ENCODE measurements at regions not wholly inside any gene's neighbourhood (a gene's known extent, or its start where the extent isn't known, plus 50 kb on each side); places are given as distances from the start of the nearest gene placed in this dataset.
"Not testable (repeated sequence)": the region's sequence is repeated elsewhere in the genome, so short reads cannot be mapped to it uniquely, and the experiment has no call there.

- no peaks in the 10 kb centered on the region for H3K9me3 ChIP-seq (ENCODE audit: control insufficient read depth in 2 of 2, low read length in 2 of 2)
- H3K9ac ChIP-seq (ENCODE audit: low read length in 2 of 2) = no peak overlapping the region
Observed at GRCh38 chr2:113823716-113824595, 65.9 kb upstream of the ACTR3 start.

GRCh38 chr2:113822087-113822815 lies 65.8 kb upstream of the SLC35F5 start:
- H3K9me3 ChIP-seq (ENCODE audit: control insufficient read depth in 2 of 2, low read length in 2 of 2) = no peaks in the 10 kb centered on the region
- peaks cover 9% of the 10 kb centered on the region for H3K4me1 ChIP-seq (ENCODE audit: control insufficient read depth, insufficient read depth, low read length)
- no peak overlapping the region for H3K9ac ChIP-seq (ENCODE audit: low read length in 2 of 2)
- no peak overlapping the region for H3K4me3 ChIP-seq (ENCODE audit: low read length in 2 of 2)
- H3K27ac ChIP-seq (ENCODE audit: low read length) = no peak overlapping the region
- H3K36me3 ChIP-seq (ENCODE audit: control insufficient read depth in 2 of 2, insufficient read depth in 2 of 2, low read length in 2 of 2) = no peaks in the 10 kb centered on the region
- no peaks in the 10 kb centered on the region for H3K27me3 ChIP-seq (ENCODE audit: control insufficient read depth in 1 of 2, insufficient read depth in 2 of 2, low read length in 2 of 2)

More at GRCh38 chr2:113823716-113824595, 65.9 kb upstream of the ACTR3 start:
- Histone ChIP-seq H3K4me3 (ENCODE audit: low read length in 2 of 2) (no peak overlapping the region), H3K27me3 (ENCODE audit: control insufficient read depth in 1 of 2, insufficient read depth in 2 of 2, low read length in 2 of 2) (no peaks in the 10 kb centered on the region), H3K4me1 (ENCODE audit: control insufficient read depth, insufficient read depth, low read length) (no peaks in the 10 kb centered on the region), H3K27ac (ENCODE audit: low read length) (no peak overlapping the region), H3K36me3 (ENCODE audit: control insufficient read depth in 2 of 2, insufficient read depth in 2 of 2, low read length in 2 of 2) (no peaks in the 10 kb centered on the region)

- Histone ChIP-seq H3K36me3 (ENCODE audit: control insufficient read depth in 2 of 2, insufficient read depth in 2 of 2, low read length in 2 of 2) (no peaks in the 10 kb centered on the region), H3K9me3 (ENCODE audit: control insufficient read depth in 2 of 2, low read length in 2 of 2) (no peaks in the 10 kb centered on the region), H3K4me1 (ENCODE audit: control insufficient read depth, insufficient read depth, low read length) (peaks cover 9% of the 10 kb centered on the region), H3K4me3 (ENCODE audit: low read length in 2 of 2) (peak overlapping the region in 1 of 2 donors; percentile 30), H3K27ac (ENCODE audit: low read length) (peak overlapping the region; percentile 12), H3K27me3 (ENCODE audit: control insufficient read depth in 1 of 2, insufficient read depth in 2 of 2, low read length in 2 of 2) (no peaks in the 10 kb centered on the region), H3K9ac (ENCODE audit: low read length in 2 of 2) (no peak overlapping the region)
Observed at GRCh38 chr2:113818382-113818951, 62.0 kb upstream of the SLC35F5 start.

GRCh38 chr2:113813396-113813795 lies 57.0 kb upstream of the SLC35F5 start:
- not testable (repeated sequence) for H3K4me1 ChIP-seq (ENCODE audit: control insufficient read depth, insufficient read depth, low read length); H3K4me3 ChIP-seq (ENCODE audit: low read length in 2 of 2); H3K27ac ChIP-seq (ENCODE audit: low read length); H3K9ac ChIP-seq (ENCODE audit: low read length in 2 of 2); H3K27me3 ChIP-seq (ENCODE audit: control insufficient read depth in 1 of 2, insufficient read depth in 2 of 2, low read length in 2 of 2); H3K9me3 ChIP-seq (ENCODE audit: control insufficient read depth in 2 of 2, low read length in 2 of 2); H3K36me3 ChIP-seq (ENCODE audit: control insufficient read depth in 2 of 2, insufficient read depth in 2 of 2, low read length in 2 of 2)

GRCh38 chr2:113812204-113812603 lies 55.8 kb upstream of the SLC35F5 start:
- Histone ChIP-seq H3K9me3 (ENCODE audit: control insufficient read depth in 2 of 2, low read length in 2 of 2) (no peaks in the 10 kb centered on the region), H3K27ac (ENCODE audit: low read length) (no peak overlapping the region), H3K27me3 (ENCODE audit: control insufficient read depth in 1 of 2, insufficient read depth in 2 of 2, low read length in 2 of 2) (no peaks in the 10 kb centered on the region)

GRCh38 chr2:113809076-113809736 lies 52.8 kb upstream of the SLC35F5 start:
- no peaks in the 10 kb centered on the region for H3K27me3 ChIP-seq (ENCODE audit: control insufficient read depth in 1 of 2, insufficient read depth in 2 of 2, low read length in 2 of 2)
- no peak overlapping the region for H3K9ac ChIP-seq (ENCODE audit: low read length in 2 of 2)
- no peak overlapping the region for H3K27ac ChIP-seq (ENCODE audit: low read length)
- H3K4me3 ChIP-seq (ENCODE audit: low read length in 2 of 2) = no peak overlapping the region
- no peaks in the 10 kb centered on the region for H3K36me3 ChIP-seq (ENCODE audit: control insufficient read depth in 2 of 2, insufficient read depth in 2 of 2, low read length in 2 of 2)
- H3K9me3 ChIP-seq (ENCODE audit: control insufficient read depth in 2 of 2, low read length in 2 of 2) = no peaks in the 10 kb centered on the region
- H3K4me1 ChIP-seq (ENCODE audit: control insufficient read depth, insufficient read depth, low read length) = no peaks in the 10 kb centered on the region

More at GRCh38 chr2:113812204-113812603, 55.8 kb upstream of the SLC35F5 start:
- no peak overlapping the region for H3K4me3 ChIP-seq (ENCODE audit: low read length in 2 of 2)
- no peak overlapping the region for H3K9ac ChIP-seq (ENCODE audit: low read length in 2 of 2)
- H3K4me1 ChIP-seq (ENCODE audit: control insufficient read depth, insufficient read depth, low read length) = no peaks in the 10 kb centered on the region
- no peaks in the 10 kb centered on the region for H3K36me3 ChIP-seq (ENCODE audit: control insufficient read depth in 2 of 2, insufficient read depth in 2 of 2, low read length in 2 of 2)

GRCh38 chr2:113807721-113808120 lies 51.3 kb upstream of the SLC35F5 start:
- Histone ChIP-seq H3K36me3 (ENCODE audit: control insufficient read depth in 2 of 2, insufficient read depth in 2 of 2, low read length in 2 of 2) (no peaks in the 10 kb centered on the region), H3K9ac (ENCODE audit: low read length in 2 of 2) (no peak overlapping the region), H3K9me3 (ENCODE audit: control insufficient read depth in 2 of 2, low read length in 2 of 2) (no peaks in the 10 kb centered on the region), H3K4me3 (ENCODE audit: low read length in 2 of 2) (no peak overlapping the region), H3K27ac (ENCODE audit: low read length) (no peak overlapping the region), H3K4me1 (ENCODE audit: control insufficient read depth, insufficient read depth, low read length) (no peaks in the 10 kb centered on the region), H3K27me3 (ENCODE audit: control insufficient read depth in 1 of 2, insufficient read depth in 2 of 2, low read length in 2 of 2) (no peaks in the 10 kb centered on the region)

GRCh38 chr2:113806217-113806913 lies 49.9 kb upstream of the SLC35F5 start:
- no peaks in the 10 kb centered on the region for H3K36me3 ChIP-seq (ENCODE audit: control insufficient read depth in 2 of 2, insufficient read depth in 2 of 2, low read length in 2 of 2)
- H3K27me3 ChIP-seq (ENCODE audit: control insufficient read depth in 1 of 2, insufficient read depth in 2 of 2, low read length in 2 of 2) = no peaks in the 10 kb centered on the region
- no peak overlapping the region for H3K9ac ChIP-seq (ENCODE audit: low read length in 2 of 2)
- H3K9me3 ChIP-seq (ENCODE audit: control insufficient read depth in 2 of 2, low read length in 2 of 2) = no peaks in the 10 kb centered on the region
- no peak overlapping the region for H3K4me3 ChIP-seq (ENCODE audit: low read length in 2 of 2)
- H3K4me1 ChIP-seq (ENCODE audit: control insufficient read depth, insufficient read depth, low read length) = no peaks in the 10 kb centered on the region
- H3K27ac ChIP-seq (ENCODE audit: low read length) = no peak overlapping the region
